ENCODE measurements at regions not wholly inside any gene's neighbourhood (a gene's known extent, or its start where the extent isn't known, plus 50 kb on each side); places are given as distances from the start of the nearest gene placed in this dataset.

DNA sequence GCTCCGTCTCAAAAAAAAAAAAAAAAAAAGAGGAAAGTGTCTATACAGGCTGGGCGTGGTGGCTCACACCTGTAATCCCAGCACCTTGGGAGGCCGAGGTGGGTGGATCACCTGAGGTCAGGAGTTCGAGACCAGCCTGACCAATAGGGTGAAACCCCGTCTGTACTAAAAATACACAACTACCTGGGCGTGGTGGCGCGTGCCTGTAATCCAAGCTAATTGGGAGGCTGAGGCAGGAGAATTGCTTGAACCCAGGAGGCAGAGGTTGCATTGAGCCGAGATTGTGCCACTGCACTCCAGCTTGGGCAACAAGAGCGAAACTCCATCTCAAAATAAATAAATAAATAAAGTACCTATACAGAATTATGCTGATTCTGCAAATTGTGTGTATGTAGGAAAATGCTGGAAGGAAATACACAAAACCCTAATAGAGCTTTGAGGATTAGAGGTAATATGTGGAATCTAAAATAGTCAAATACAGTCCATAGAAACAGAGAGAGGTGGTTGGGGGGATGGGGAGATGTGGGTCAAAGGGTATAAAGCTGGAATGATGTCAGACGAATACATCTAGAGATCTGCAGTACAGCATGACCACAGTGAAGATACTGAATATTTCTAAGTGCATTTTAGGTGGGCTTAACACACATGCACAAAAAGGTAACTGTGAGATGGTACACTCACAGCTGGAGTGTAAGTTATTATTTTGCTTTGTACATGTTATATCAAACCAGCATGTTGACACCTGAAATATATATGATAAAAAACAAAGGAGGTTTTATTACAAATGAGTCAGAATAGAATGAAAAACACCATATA, 174.5 kb upstream of the KLF14 start:
- no peak for DNase-seq (ENCODE audit: low spot score)
- peaks cover 57% of the 10 kb centered on the region for H3K36me3 Mint-ChIP-seq (ENCODE audit: low read depth)
- peak overlapping the region; percentile 69 for H3K27ac Mint-ChIP-seq
- H3K4me1 Mint-ChIP-seq (ENCODE audit: low read depth), result peaks cover 81% of the 10 kb centered on the region
- intact Hi-C loops (cut with micrococcal nuclease), result no loop called here
- H3K4me3 Mint-ChIP-seq, result peak overlapping the region; percentile 77
- no peaks in the 10 kb centered on the region for H3K27me3 Mint-ChIP-seq (ENCODE audit: insufficient read depth)
- no peaks in the 10 kb centered on the region for H3K9me3 Mint-ChIP-seq

- H3K4me1 Mint-ChIP-seq (ENCODE audit: low read depth), result peaks cover 81% of the 10 kb centered on the region
- peaks cover 54% of the 10 kb centered on the region for H3K36me3 Mint-ChIP-seq (ENCODE audit: low read depth)
- peak overlapping the region; percentile 92 for H3K27ac Mint-ChIP-seq
- intact Hi-C loops (cut with micrococcal nuclease), result no loop called here
- no peak for DNase-seq (ENCODE audit: low spot score)
- H3K4me3 Mint-ChIP-seq, result peak overlapping the region; percentile 77
- no peaks in the 10 kb centered on the region for H3K27me3 Mint-ChIP-seq (ENCODE audit: insufficient read depth)
- no peaks in the 10 kb centered on the region for H3K9me3 Mint-ChIP-seq
Observed at GRCh38 chr7:130909161-130909836, 175.3 kb upstream of the KLF14 start.

- peak overlapping the region; percentile 77 for H3K4me3 Mint-ChIP-seq
- H3K27ac Mint-ChIP-seq, result peak overlapping the region; percentile 92
- intact Hi-C loops (cut with micrococcal nuclease), result no loop called here
- peaks cover 82% of the 10 kb centered on the region for H3K4me1 Mint-ChIP-seq (ENCODE audit: low read depth)
- peaks cover 52% of the 10 kb centered on the region for H3K36me3 Mint-ChIP-seq (ENCODE audit: low read depth)
- no peak for DNase-seq (ENCODE audit: low spot score)
- H3K9me3 Mint-ChIP-seq, result no peaks in the 10 kb centered on the region
- H3K27me3 Mint-ChIP-seq (ENCODE audit: insufficient read depth), result no peaks in the 10 kb centered on the region
Observed at GRCh38 chr7:130909881-130910672, 176.1 kb upstream of the KLF14 start.

DNA sequence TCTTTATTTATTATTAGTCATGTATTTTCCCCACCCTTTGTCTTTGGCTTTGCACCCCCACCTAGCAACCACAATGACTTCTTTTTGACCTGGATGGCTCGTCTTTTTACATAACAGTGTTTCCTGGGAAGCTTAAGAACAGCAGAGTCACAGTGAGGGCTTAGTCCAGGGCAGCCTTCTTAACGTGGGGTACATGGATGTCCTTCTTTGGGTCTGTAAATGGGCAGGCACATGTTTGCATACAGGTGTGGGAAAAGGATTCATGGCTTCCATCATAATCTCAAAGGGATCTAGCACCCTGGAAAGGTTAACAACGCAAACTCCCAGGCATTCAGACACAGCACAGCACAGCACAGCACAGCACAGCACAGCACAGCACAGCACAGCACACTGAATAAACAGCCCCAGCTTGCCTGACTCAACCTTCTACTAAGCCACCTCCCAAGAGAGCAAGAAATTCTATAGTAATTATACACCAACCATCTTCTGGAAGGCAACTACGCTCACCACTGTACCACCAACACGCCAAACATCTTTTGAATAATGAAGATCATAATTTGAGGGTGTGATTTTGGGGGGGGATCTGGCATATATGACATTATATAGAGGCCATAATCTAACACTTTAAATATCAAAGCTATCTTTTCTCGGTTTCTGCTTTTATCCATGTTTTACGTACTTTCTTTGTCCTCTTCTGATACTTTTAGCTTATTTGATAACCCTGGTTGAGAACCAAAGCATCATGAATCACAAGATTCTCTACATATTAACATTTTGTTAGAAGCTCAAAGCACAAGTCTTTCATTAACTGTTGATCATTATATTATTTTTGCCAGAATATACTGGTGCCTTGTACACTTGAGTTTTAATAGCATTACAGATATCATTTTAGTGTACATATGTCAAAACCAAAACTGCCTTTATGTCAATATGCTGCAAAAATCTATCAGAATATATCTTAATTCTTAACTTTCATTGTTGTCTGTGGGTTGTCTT, 177.2 kb upstream of the KLF14 start:
- Mint-ChIP-seq H3K27me3 (ENCODE audit: insufficient read depth) (no peaks in the 10 kb centered on the region), H3K36me3 (ENCODE audit: low read depth) (peaks cover 57% of the 10 kb centered on the region), H3K27ac (peak overlapping the region; percentile 92), H3K9me3 (no peaks in the 10 kb centered on the region), H3K4me3 (peak overlapping the region; percentile 77), H3K4me1 (ENCODE audit: low read depth) (peaks cover 88% of the 10 kb centered on the region)
- DNase-seq (ENCODE audit: low spot score), result no peak
- intact Hi-C loops (cut with micrococcal nuclease), result no loop called here

DNA sequence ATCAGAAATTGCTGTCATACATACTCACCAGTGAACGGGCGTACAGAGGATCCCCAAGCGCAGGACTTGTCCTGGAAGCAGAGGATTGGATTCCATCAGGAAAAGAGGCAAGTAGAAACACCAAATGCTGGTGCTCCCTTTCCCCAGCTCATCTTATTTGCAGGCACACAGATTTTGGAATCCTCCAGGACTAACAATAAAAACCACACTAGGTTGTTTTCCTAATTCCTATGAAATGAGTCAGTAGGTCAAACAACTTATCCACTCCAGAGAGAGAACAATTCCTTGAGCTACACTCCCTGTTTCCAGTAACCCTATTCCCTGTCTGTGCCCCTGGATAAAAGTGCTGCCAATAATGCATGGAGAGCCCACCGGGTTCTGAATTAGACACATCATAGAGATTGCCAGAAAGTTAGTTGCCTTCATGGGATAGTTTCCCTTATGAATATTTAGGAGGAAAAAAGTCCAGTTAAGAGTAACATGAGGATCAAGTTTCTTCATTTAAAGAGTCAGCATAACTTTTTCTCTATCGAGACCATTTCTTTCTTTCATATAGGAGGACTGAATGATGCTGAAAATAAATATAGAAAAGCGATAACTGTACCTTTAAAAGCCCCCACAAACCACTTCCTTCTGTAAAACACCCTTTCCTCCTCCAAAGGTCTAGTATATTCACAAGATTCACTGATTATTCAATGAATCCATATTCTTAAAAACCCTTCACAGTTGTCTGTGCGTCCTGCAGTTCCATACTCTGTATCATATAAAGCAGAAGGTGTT, 178.3 kb upstream of the KLF14 start:
- Mint-ChIP-seq H3K36me3 (ENCODE audit: low read depth) (peaks cover 62% of the 10 kb centered on the region), H3K27me3 (ENCODE audit: insufficient read depth) (no peaks in the 10 kb centered on the region), H3K27ac (peak overlapping the region; percentile 92), H3K4me3 (peak overlapping the region; percentile 77), H3K9me3 (no peaks in the 10 kb centered on the region), H3K4me1 (ENCODE audit: low read depth) (peaks cover 89% of the 10 kb centered on the region)
- intact Hi-C loops (cut with micrococcal nuclease), result no loop called here
- DNase-seq (ENCODE audit: low spot score), result no peak

GRCh38 chr7:130912862-130913638, 179.0 kb upstream of the KLF14 start:
- intact Hi-C loops (cut with micrococcal nuclease), result loop anchor here (1.0 kb wide), 11 partner anchors 16 to 733 kb away; no protein-coding TSS in a partner anchor
- Mint-ChIP-seq H3K4me3 (peak overlapping the region; percentile 77), H3K27me3 (ENCODE audit: insufficient read depth) (no peaks in the 10 kb centered on the region), H3K9me3 (no peaks in the 10 kb centered on the region), H3K27ac (peak overlapping the region; percentile 92), H3K4me1 (ENCODE audit: low read depth) (peaks cover 93% of the 10 kb centered on the region), H3K36me3 (ENCODE audit: low read depth) (peaks cover 62% of the 10 kb centered on the region)
- DNase-seq (ENCODE audit: low spot score), result peak; percentile 79

- Mint-ChIP-seq H3K4me3 (peak overlapping the region; percentile 77), H3K27ac (peak overlapping the region; percentile 92), H3K4me1 (ENCODE audit: low read depth) (peaks cover 95% of the 10 kb centered on the region), H3K36me3 (ENCODE audit: low read depth) (peaks cover 66% of the 10 kb centered on the region), H3K9me3 (no peaks in the 10 kb centered on the region), H3K27me3 (ENCODE audit: insufficient read depth) (no peaks in the 10 kb centered on the region)
- no peak for DNase-seq (ENCODE audit: low spot score)
- intact Hi-C loops (cut with micrococcal nuclease), result loop anchor here (1.0 kb wide), 11 partner anchors 17 to 734 kb away; no protein-coding TSS in a partner anchor
Observed at GRCh38 chr7:130913639-130914553, 179.9 kb upstream of the KLF14 start.

DNA sequence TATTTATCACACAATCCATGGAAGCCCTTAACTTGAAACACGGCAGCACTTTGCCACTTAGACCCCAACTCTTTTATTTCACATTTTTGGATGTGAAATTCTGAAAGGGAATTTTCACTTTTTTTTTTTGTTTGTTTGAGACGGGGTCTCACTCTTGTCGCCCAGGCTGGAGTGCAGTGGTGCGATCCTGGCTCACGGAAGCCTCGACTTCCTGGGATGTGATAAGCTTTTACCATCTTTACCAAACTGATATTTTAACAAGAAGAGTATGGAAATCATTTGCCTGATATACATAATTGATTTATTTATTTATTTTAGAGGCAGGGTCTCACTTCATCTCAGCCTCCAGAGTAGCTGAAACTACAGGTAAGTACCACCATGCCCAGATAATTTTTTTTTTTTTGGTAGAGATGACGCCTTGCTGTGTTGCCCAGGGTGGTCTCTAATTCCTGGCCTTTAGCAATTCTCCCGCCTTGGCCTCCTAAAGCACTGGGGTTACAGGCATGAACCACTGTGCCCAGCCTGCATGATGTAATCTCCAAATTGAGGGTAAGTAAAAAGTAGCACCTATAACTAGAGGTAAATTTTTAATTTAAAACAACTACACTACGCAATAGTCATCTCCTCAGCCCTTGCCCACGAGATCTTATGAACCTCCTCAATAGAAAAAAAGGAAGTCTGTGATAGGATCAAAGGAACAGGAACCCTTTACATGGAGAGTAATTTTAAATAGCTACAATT, 180.7 kb upstream of the KLF14 start:
- H3K27ac Mint-ChIP-seq, result peak overlapping the region; percentile 92
- intact Hi-C loops (cut with micrococcal nuclease), result no loop called here
- H3K4me1 Mint-ChIP-seq (ENCODE audit: low read depth), result peaks cover 95% of the 10 kb centered on the region
- no peaks in the 10 kb centered on the region for H3K9me3 Mint-ChIP-seq
- DNase-seq (ENCODE audit: low spot score), result no peak
- no peaks in the 10 kb centered on the region for H3K27me3 Mint-ChIP-seq (ENCODE audit: insufficient read depth)
- H3K4me3 Mint-ChIP-seq, result peak overlapping the region; percentile 77
- peaks cover 65% of the 10 kb centered on the region for H3K36me3 Mint-ChIP-seq (ENCODE audit: low read depth)

- H3K9me3 Mint-ChIP-seq, result no peaks in the 10 kb centered on the region
- peaks cover 85% of the 10 kb centered on the region for H3K4me1 Mint-ChIP-seq (ENCODE audit: low read depth)
- peak overlapping the region; percentile 83 for H3K27ac Mint-ChIP-seq
- intact Hi-C loops (cut with micrococcal nuclease), result loop anchor here (1.0 kb wide), 1 partner anchor 26 kb away; no protein-coding TSS in a partner anchor
- H3K27me3 Mint-ChIP-seq (ENCODE audit: insufficient read depth), result no peaks in the 10 kb centered on the region
- H3K4me3 Mint-ChIP-seq, result peak overlapping the region; percentile 32
- H3K36me3 Mint-ChIP-seq (ENCODE audit: low read depth), result peaks cover 48% of the 10 kb centered on the region
- no peak for DNase-seq (ENCODE audit: low spot score)
Observed at GRCh38 chr7:130917669-130918128, 183.7 kb upstream of the KLF14 start.

Data from activated T-helper 1 cell treated with anti-CD3 and anti-CD28 coated beads, Interleukin-12 subunit alpha, Interleukin-12 subunit beta, Interleukin-2, Interleukin-4 antibody, amounts not matched to agents 30 ng/mL and 10 ng/mL and 1 ng/mL, durations not matched to agents 14 hours and 24 hours and 36 hours (primary cell).